GM12878 (cell line): ENCODE measurements at regions not wholly inside any gene's neighbourhood (a gene's known extent, or its start where the extent isn't known, plus 50 kb on each side); places are given as distances from the start of the nearest gene placed in this dataset.

Experiments
- ATAC-seq: fragments of 200-7000 bp; cut with Tn5 transposase; 3 replicates; pipeline ENCODE4 v1.9.1; 2020; ENCODE audit warnings: mild to moderate bottlenecking, moderate library complexity
- BruUV-seq: library from RNA; stranded (reverse); fragments of 400-500 nt; replicated peaks from 2 replicates; lab custom pipeline; 2021; lab: Mats Ljungman, UMichigan
- CTCF ChIA-PET: fragments of 300-600 bp; sonication (Branson Sonifier 250); formaldehyde crosslinking; extraction: SDS; loops from one replicate; lab custom pipeline; 2021; ENCODE audit warnings: inconsistent platforms; lab: Yijun Ruan, JAX
- POLR2A ChIA-PET: fragments of 350-600 bp; formaldehyde crosslinking; extraction: SDS; loops from one replicate; lab custom pipeline; 2021; ENCODE audit warnings: inconsistent platforms; lab: Charles Lee
- RAD21 ChIA-PET: fragments of 300-600 bp; sonication (Branson Sonifier 250); formaldehyde crosslinking; loops from one replicate; lab custom pipeline; 2023; ENCODE audit warnings: antibody characterized with exemption; ENCODE audit not compliant: unreplicated experiment; lab: Charles Lee
- SMC1A ChIA-PET: fragments of 300-600 bp; sonication (Branson Sonifier 250); formaldehyde crosslinking; loops from one replicate; lab custom pipeline; 2023; ENCODE audit not compliant: unreplicated experiment, uncharacterized antibody; lab: Charles Lee
- DNase-seq: peaks from one replicate; pipeline ENCODE4 v3.0.0-alpha.2; 2011; ENCODE audit warnings: low read depth, low spot score
- FAIRE-seq: peaks from 3 replicates; lab custom pipeline; 2011; peaks lifted over from hg19 to GRCh38; lab: Jason Lieb, UNC
- H2AFZ ChIP-seq: 2 replicates; pipeline ENCODE4 v1.6.0; 2011; ENCODE audit warnings: low read depth, low read length, control low read depth; ENCODE audit not compliant: control insufficient read depth
- H3K27ac ChIP-seq: 2 replicates; pipeline ENCODE4 v1.5.1; 2011; ENCODE audit warnings: control low read depth; ENCODE audit not compliant: control insufficient read depth, insufficient read depth
- H3K27me3 ChIP-seq, 2 experiments: replicated peaks in 1 of 2; 2 replicates each; pipeline versions ENCODE4 v1.6.0 to v1.6.1; 2011; ENCODE audit warnings: low read length in 1 of 2; ENCODE audit not compliant: control insufficient read depth in 2 of 2, insufficient read depth in 2 of 2
- H3K36me3 ChIP-seq, 2 experiments: 2 replicates each; pipeline ENCODE4 v1.5.1; 2011; ENCODE audit warnings: low read length in 1 of 2; ENCODE audit not compliant: control insufficient read depth in 2 of 2, insufficient read depth in 2 of 2
- H3K4me1 ChIP-seq: 2 replicates; pipeline ENCODE4 v1.6.1; 2011; ENCODE audit warnings: mild to moderate bottlenecking, low read length, moderate library complexity, mixed read lengths; ENCODE audit not compliant: control insufficient read depth, insufficient read depth
- H3K4me2 ChIP-seq: 2 replicates; pipeline ENCODE4 v1.6.0; 2011; ENCODE audit warnings: control low read depth; ENCODE audit not compliant: control insufficient read depth, insufficient read depth
- H3K4me3 ChIP-seq: fragments of 200-600 bp; sonication (generic); 2 replicates; pipeline ENCODE4 v1.5.1; 2016
- H3K79me2 ChIP-seq: 2 replicates; pipeline ENCODE4 v1.6.0; 2011; ENCODE audit warnings: low read length; ENCODE audit not compliant: control insufficient read depth, insufficient read depth
- H3K9ac ChIP-seq: 2 replicates; pipeline ENCODE4 v1.8.0; 2011; ENCODE audit warnings: low read length, control low read depth, mixed read lengths; ENCODE audit not compliant: control insufficient read depth, insufficient read depth
- H3K9me3 ChIP-seq: replicated peaks from 3 replicates; pipeline ENCODE4 v1.5.1; 2011; ENCODE audit warnings: mild to moderate bottlenecking, low read length; ENCODE audit not compliant: control insufficient read depth, insufficient read depth
- H4K20me1 ChIP-seq: 2 replicates; pipeline ENCODE4 v1.6.0; 2011; ENCODE audit not compliant: control insufficient read depth, insufficient read depth
- BHLHE40 ChIP-seq, 2 experiments: fragments of 450-650 bp in 1 of 2; IDR thresholded peaks; 2 replicates each; pipeline ENCODE4 v1.6.1; 2011 to 2017; ENCODE audit warnings: low read depth in 2 of 2, borderline replicate concordance in 1 of 2, improper control_type of control experiment in 1 of 2, low read length in 1 of 2, mild to moderate bottlenecking in 1 of 2
- DPF2 ChIP-seq: fragments of 450-650 bp; IDR thresholded peaks from 2 replicates; pipeline ENCODE4 v1.6.1; 2017; ENCODE audit warnings: mild to moderate bottlenecking
- EED ChIP-seq: sonication (generic); IDR thresholded peaks from 2 replicates; pipeline ENCODE4 v1.6.1; 2016; ENCODE audit warnings: antibody characterized with exemption, low read depth
- ETV6 ChIP-seq, 2 experiments: fragments of 450-650 bp in 1 of 2; IDR thresholded peaks in 1 of 2; conservative IDR thresholded peaks in 1 of 2; 2 replicates each; pipeline ENCODE4 v1.6.1; 2014; ENCODE audit warnings: antibody characterized with exemption in 1 of 2, borderline replicate concordance in 1 of 2, low read depth in 1 of 2, mild to moderate bottlenecking in 1 of 2, moderate library complexity in 1 of 2
- FOS ChIP-seq: IDR thresholded peaks from 3 replicates; pipeline ENCODE4 v1.6.1; 2011; ENCODE audit warnings: borderline replicate concordance; ENCODE audit not compliant: insufficient read length; ENCODE audit errors: extremely low read depth
- FOXK2 ChIP-seq: fragments of 450-650 bp; IDR thresholded peaks from 2 replicates; pipeline ENCODE4 v1.6.1; 2017; ENCODE audit warnings: mild to moderate bottlenecking, moderate library complexity
- GABPA ChIP-seq: IDR thresholded peaks from 2 replicates; pipeline ENCODE4 v1.6.1; 2014; ENCODE audit warnings: antibody characterized with exemption, low read depth, mild to moderate bottlenecking, inconsistent platforms
- GATAD2B ChIP-seq: fragments of 450-650 bp; conservative IDR thresholded peaks from 2 replicates; pipeline ENCODE4 v1.6.1; 2017; ENCODE audit warnings: low read depth, mild to moderate bottlenecking, moderate library complexity
- HDAC6 ChIP-seq: fragments of 200-600 bp; sonication (generic); IDR thresholded peaks from one replicate; pipeline ENCODE4 v1.8.0; 2017; ENCODE audit warnings: antibody characterized with exemption; ENCODE audit not compliant: unreplicated experiment
- IKZF2 ChIP-seq, 2 experiments: fragments of 450-650 bp; IDR thresholded peaks; 2 replicates each; pipeline ENCODE4 v1.6.1; 2017; ENCODE audit warnings: mild to moderate bottlenecking in 2 of 2, moderate library complexity in 2 of 2
- JUNB ChIP-seq: IDR thresholded peaks from 2 replicates; pipeline ENCODE4 v1.6.1; 2016; ENCODE audit warnings: antibody characterized with exemption, mild to moderate bottlenecking
- MLLT1 ChIP-seq: fragments of 450-650 bp; IDR thresholded peaks from 2 replicates; pipeline ENCODE4 v1.6.1; 2016; ENCODE audit warnings: mild to moderate bottlenecking
- MTA2 ChIP-seq: fragments of 450-650 bp; IDR thresholded peaks from 2 replicates; pipeline ENCODE4 v1.6.1; 2016; ENCODE audit warnings: low read depth, mild to moderate bottlenecking, moderate library complexity
- MTA3 ChIP-seq: IDR thresholded peaks from 2 replicates; pipeline ENCODE4 v1.6.1; 2012; ENCODE audit warnings: low read length, inconsistent platforms, borderline replicate concordance
- POU2F2 ChIP-seq: IDR thresholded peaks from 3 replicates; pipeline ENCODE4 v1.6.1; 2011; ENCODE audit warnings: low read depth, mild to moderate bottlenecking, low read length, borderline replicate concordance
- RCOR1 ChIP-seq: conservative IDR thresholded peaks from 2 replicates; pipeline ENCODE4 v1.6.1; 2012; ENCODE audit warnings: low read depth, low read length, improper control_type of control experiment
- REST ChIP-seq: IDR thresholded peaks from 2 replicates; pipeline ENCODE4 v1.6.1; 2012; ENCODE audit warnings: mild to moderate bottlenecking, low read depth, low read length
- SUZ12 ChIP-seq: fragments of 200-600 bp; sonication (generic); IDR thresholded peaks from one replicate; pipeline ENCODE4 v1.6.1; 2018; ENCODE audit warnings: antibody characterized with exemption, mild to moderate bottlenecking; ENCODE audit not compliant: unreplicated experiment
- TCF12 ChIP-seq: IDR thresholded peaks from 2 replicates; pipeline ENCODE4 v1.6.1; 2011; ENCODE audit warnings: low read depth, mild to moderate bottlenecking, low read length
- ZNF622 ChIP-seq: fragments of 450-650 bp; IDR thresholded peaks from 2 replicates; pipeline ENCODE4 v1.6.1; 2017; ENCODE audit warnings: mild to moderate bottlenecking, inconsistent platforms
- WGBS: methylation state at CpG from one replicate; pipeline ENCODE4 v1.1.6; 2016; ENCODE audit warnings: low lambda C conversion rate; ENCODE audit not compliant: insufficient replicate concordance, insufficient coverage; ENCODE audit errors: missing lambda C conversion rate; 5-methylcytosine and 5-hydroxymethylcytosine counted together
- in situ Hi-C: fragments of 300-500 bp; cut with MboI; formaldehyde crosslinking; loops from 9 replicates; pipeline ENCODE4 v1.14.3; 2018; ENCODE audit warnings: mixed read lengths
- intact Hi-C: fragments of 100-400 bp; cut with micrococcal nuclease; formaldehyde crosslinking; loops from one replicate; pipeline ENCODE4 v1.14.2; 2022; ENCODE audit not compliant: unreplicated experiment

GRCh38 chr21:45339421-45340402 lies 52.0 kb upstream of the POFUT2 start:
- WGBS = 31% methylated on average over 19 of the region's 19 CpGs

More at GRCh38 chr21:45339421-45340402, 52.0 kb upstream of the POFUT2 start:
- in situ Hi-C loops (no loop called here), intact Hi-C loops (no loop called here)
- no peaks in the 10 kb centered on the region; a peak in 1 of 4 replicates for H3K27me3 ChIP-seq
- H3K79me2 ChIP-seq = no peaks in the 10 kb centered on the region
- H3K9me3 ChIP-seq = no peaks in the 10 kb centered on the region
- no peak for TF ChIP-seq HDAC6
- no peak for TF ChIP-seq JUNB
- no peak for TF ChIP-seq SUZ12
- no peak for TF ChIP-seq FOS
- no peak for TF ChIP-seq EED
- no peak for TF ChIP-seq MTA2
- TF ChIP-seq POU2F2 = no peak
- TF ChIP-seq TCF12 = no peak
- TF ChIP-seq FOXK2 = no peak
- TF ChIP-seq ETV6 (conservative IDR thresholded peaks at IDR 0.05 in 1 of 2, IDR thresholded peaks at IDR 0.05 in 1 of 2; ENCODE audit: borderline replicate concordance in 1 of 2, low read depth in 1 of 2) = no peak
- no peak for TF ChIP-seq RCOR1
- no peak for TF ChIP-seq ZNF622
- no peak for TF ChIP-seq MLLT1
- no peak for TF ChIP-seq GATAD2B
- no peak for TF ChIP-seq REST
- TF ChIP-seq MTA3 = no peak
- no peak for TF ChIP-seq IKZF2 (IDR thresholded peaks at IDR 0.05)
- no peak for TF ChIP-seq BHLHE40 (IDR thresholded peaks at IDR 0.05; ENCODE audit: borderline replicate concordance in 1 of 2, low read depth in 2 of 2, low read length in 1 of 2)
- no peak for TF ChIP-seq DPF2
- TF ChIP-seq GABPA = no peak
- no peak overlapping the region for H2AFZ ChIP-seq
- H3K27ac ChIP-seq = no peak overlapping the region
- no TSS peak for BruUV-seq
- CTCF ChIA-PET = no interaction called here
- no peaks in the 10 kb centered on the region for H4K20me1 ChIP-seq
- H3K9ac ChIP-seq = no peak overlapping the region
- ATAC-seq = no peak
- no peaks in the 10 kb centered on the region for H3K36me3 ChIP-seq
- POLR2A ChIA-PET = interaction anchor here (0.5 kb wide), 1 partner anchor 448 kb away, joined by 8 read pairs; no protein-coding TSS in a partner anchor
- SMC1A ChIA-PET = no interaction called here
- no peak overlapping the region for H3K4me3 ChIP-seq
- no peaks in the 10 kb centered on the region for H3K4me1 ChIP-seq
- RAD21 ChIA-PET = no interaction called here
- no peak for DNase-seq
- H3K4me2 ChIP-seq = no peak overlapping the region
- FAIRE-seq = no peak
